MCF 10A (cell line): ENCODE measurements at regions not wholly inside any gene's neighbourhood (a gene's known extent, or its start where the extent isn't known, plus 50 kb on each side); places are given as distances from the start of the nearest gene placed in this dataset.

Experiments
- BruUV-seq: library from RNA; stranded (reverse); fragments of 400-500 nt; replicated peaks from 2 replicates; lab custom pipeline; 2021; lab: Mats Ljungman, UMichigan
- CTCF ChIA-PET: fragments of 300-600 bp; sonication (Branson Sonifier 250); formaldehyde crosslinking; extraction: SDS; loops from one replicate; lab custom pipeline; 2021; ENCODE audit warnings: antibody characterized with exemption, inconsistent platforms; lab: Yijun Ruan, JAX
- POLR2A ChIA-PET: fragments of 300-600, 350-650 bp; sonication (Branson Sonifier 250); formaldehyde crosslinking; extraction: SDS; loops from one replicate; lab custom pipeline; 2020; ENCODE audit warnings: antibody characterized with exemption, inconsistent platforms; lab: Yijun Ruan, JAX
- DNase-seq: peaks from one replicate; pipeline ENCODE4 v3.0.0-alpha.2; 2018; ENCODE audit not compliant: unreplicated experiment
- H3K27ac Mint-ChIP-seq: one replicate; pipeline ENCODE4 v1.8.0; 2022; ENCODE audit warnings: mild to moderate bottlenecking, low read depth, mixed read lengths; ENCODE audit not compliant: unreplicated experiment
- H3K27me3 Mint-ChIP-seq: one replicate; pipeline ENCODE4 v1.8.0; 2022; ENCODE audit warnings: mixed read lengths; ENCODE audit not compliant: insufficient read depth, unreplicated experiment
- H3K36me3 Mint-ChIP-seq: one replicate; pipeline ENCODE4 v1.8.0; 2022; ENCODE audit warnings: mild to moderate bottlenecking, moderate library complexity, mixed read lengths; ENCODE audit not compliant: insufficient read depth, unreplicated experiment
- H3K4me1 Mint-ChIP-seq: one replicate; pipeline ENCODE4 v1.8.0; 2022; ENCODE audit warnings: mixed read lengths; ENCODE audit not compliant: insufficient read depth, unreplicated experiment
- H3K4me3 Mint-ChIP-seq: one replicate; pipeline ENCODE4 v1.8.0; 2022; ENCODE audit warnings: mild to moderate bottlenecking, moderate library complexity, mixed read lengths; ENCODE audit not compliant: unreplicated experiment
- H3K9me3 Mint-ChIP-seq: one replicate; pipeline ENCODE4 v1.8.0; 2022; ENCODE audit warnings: mixed read lengths; ENCODE audit not compliant: unreplicated experiment
- intact Hi-C: fragments of 100-400 bp; cut with micrococcal nuclease; formaldehyde crosslinking; loops from 2 replicates; pipeline ENCODE4 v1.14.1; 2022
- TF ChIP-seq, protein P1 (sequence below): fragments of 200-600 bp; IDR thresholded peaks from one replicate; pipeline ENCODE4 v1.8.0; 2022; ENCODE audit warnings: antibody characterized with exemption, mild to moderate bottlenecking; ENCODE audit not compliant: unreplicated experiment

DNA sequence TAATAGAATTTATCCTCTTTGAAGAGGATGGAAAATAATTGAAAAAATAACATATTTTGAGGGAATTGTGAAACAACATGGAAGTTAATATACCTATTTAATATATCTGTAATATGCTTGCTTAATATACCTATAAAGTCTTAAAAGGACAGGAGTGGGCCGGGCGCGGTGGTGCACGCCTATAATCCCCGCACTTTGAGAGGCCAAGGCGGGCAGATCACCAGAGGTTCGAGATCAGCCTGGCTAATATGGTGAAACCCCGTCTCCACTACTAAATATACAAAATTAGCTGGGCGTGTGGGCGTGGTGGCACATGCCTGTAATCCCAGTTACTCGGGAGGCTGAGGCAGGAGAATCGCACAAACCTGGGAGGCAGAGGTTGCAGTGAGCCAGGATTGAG is 254.9 kb downstream of the TMX3 start:
- Mint-ChIP-seq H3K4me1 (peaks cover 11% of the 10 kb centered on the region), H3K27me3 (no peaks in the 10 kb centered on the region), H3K36me3 (no peaks in the 10 kb centered on the region), H3K9me3 (no peaks in the 10 kb centered on the region), H3K4me3 (no peak overlapping the region), H3K27ac (no peak overlapping the region)
- intact Hi-C loops: no loop called here
- ChIA-PET CTCF (no interaction called here), POLR2A (no interaction called here)
- TF ChIP-seq, protein P1, sequence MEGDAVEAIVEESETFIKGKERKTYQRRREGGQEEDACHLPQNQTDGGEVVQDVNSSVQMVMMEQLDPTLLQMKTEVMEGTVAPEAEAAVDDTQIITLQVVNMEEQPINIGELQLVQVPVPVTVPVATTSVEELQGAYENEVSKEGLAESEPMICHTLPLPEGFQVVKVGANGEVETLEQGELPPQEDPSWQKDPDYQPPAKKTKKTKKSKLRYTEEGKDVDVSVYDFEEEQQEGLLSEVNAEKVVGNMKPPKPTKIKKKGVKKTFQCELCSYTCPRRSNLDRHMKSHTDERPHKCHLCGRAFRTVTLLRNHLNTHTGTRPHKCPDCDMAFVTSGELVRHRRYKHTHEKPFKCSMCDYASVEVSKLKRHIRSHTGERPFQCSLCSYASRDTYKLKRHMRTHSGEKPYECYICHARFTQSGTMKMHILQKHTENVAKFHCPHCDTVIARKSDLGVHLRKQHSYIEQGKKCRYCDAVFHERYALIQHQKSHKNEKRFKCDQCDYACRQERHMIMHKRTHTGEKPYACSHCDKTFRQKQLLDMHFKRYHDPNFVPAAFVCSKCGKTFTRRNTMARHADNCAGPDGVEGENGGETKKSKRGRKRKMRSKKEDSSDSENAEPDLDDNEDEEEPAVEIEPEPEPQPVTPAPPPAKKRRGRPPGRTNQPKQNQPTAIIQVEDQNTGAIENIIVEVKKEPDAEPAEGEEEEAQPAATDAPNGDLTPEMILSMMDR: no peak
- DNase-seq: no peak
- BruUV-seq: no TSS peak

DNA sequence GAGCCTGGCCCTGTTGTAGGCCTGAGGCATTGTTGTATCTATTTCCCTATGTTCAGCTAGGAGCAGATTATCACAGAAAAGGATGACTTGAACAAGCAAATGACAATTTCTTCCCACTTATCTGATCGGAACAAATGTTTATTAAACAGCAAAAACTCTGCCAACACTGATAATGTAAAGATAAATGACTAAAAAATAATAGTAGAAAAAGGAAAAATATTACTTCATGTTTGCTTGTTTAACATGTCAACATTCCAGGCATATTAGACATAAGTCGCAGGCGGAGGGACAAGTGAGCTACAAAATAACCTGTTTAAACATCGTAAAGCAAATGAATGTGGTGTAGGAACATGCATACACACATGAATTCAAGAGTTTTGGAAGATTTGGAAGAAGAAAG is 257.9 kb downstream of the TMX3 start:
- no peak overlapping the region for H3K27ac Mint-ChIP-seq
- no peaks in the 10 kb centered on the region for H3K27me3 Mint-ChIP-seq
- DNase-seq: no peak
- H3K36me3 Mint-ChIP-seq: no peaks in the 10 kb centered on the region
- CTCF ChIA-PET: no interaction called here
- no peak overlapping the region for H3K4me3 Mint-ChIP-seq
- H3K4me1 Mint-ChIP-seq: peaks cover 11% of the 10 kb centered on the region
- no peaks in the 10 kb centered on the region for H3K9me3 Mint-ChIP-seq
- POLR2A ChIA-PET: no interaction called here
- TF ChIP-seq, protein P1: no peak
- intact Hi-C loops: no loop called here
- no TSS peak for BruUV-seq

DNA sequence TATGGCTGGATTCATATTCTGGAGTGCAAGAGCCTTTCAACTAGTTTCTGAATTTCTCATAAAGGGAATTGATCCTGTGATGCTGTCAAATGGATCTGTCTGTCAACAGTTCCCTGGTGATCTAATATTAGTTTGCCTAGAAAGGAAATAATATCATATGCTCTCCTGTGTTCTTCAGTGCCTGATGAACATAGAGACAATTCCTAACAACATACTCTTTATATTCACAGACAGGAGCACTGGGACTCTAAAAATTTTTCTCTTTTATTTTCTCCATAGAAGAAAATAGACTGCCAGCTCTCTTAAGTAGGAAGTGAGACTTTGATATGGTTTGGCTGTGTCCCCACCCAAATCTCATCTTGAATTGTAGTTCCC is 259.7 kb downstream of the TMX3 start:
- ChIA-PET CTCF (interaction anchor here (0.9 kb wide), 1 partner anchor 10 kb away, joined by 3 read pairs; no protein-coding TSS in a partner anchor), POLR2A (no interaction called here)
- no peaks in the 10 kb centered on the region for H3K27me3 Mint-ChIP-seq
- TF ChIP-seq, protein P1: no peak
- intact Hi-C loops: no loop called here
- H3K36me3 Mint-ChIP-seq: no peaks in the 10 kb centered on the region
- no peak overlapping the region for H3K4me3 Mint-ChIP-seq
- DNase-seq: no peak
- no peak overlapping the region for H3K27ac Mint-ChIP-seq
- BruUV-seq: no TSS peak
- peaks cover 9% of the 10 kb centered on the region for H3K4me1 Mint-ChIP-seq
- H3K9me3 Mint-ChIP-seq: no peaks in the 10 kb centered on the region

DNA sequence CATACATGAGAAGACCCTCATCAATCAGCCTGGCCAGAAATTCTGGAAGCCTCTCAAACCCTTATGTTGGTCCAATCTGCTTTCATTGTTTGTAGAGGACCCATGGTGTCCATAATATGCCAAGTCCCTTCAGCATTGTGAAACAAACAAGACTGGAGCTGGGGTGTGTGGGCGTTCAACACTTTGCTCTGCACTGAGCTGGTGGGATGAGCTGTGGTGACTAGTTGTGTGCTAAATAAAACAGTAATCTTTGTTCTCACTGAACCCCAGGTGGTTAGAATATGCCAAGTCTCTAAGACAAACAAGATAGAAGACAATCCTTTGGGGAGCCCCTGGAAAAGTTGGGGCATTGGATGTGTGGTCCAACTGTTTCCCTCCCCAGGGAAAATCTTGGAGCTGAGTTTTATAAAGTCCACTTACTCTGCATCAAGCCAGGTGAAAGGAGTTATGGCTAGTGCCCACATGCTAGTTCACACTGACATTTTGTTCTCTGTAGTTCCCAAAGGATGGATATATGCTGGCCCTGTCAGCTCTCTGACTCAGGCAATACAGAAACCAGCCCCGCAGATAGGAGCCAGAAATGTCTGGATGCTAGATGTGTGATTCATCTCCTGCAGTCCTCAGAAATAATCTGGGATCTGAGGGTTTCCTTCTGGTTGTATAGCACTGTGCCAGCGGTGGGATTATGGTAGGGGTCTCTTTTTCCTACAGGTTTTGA is 260.2 kb downstream of the TMX3 start:
- ChIA-PET CTCF (interaction anchor here (0.9 kb wide), 1 partner anchor 9 kb away, joined by 3 read pairs; no protein-coding TSS in a partner anchor), POLR2A (no interaction called here)
- TF ChIP-seq, protein P1: no peak
- Mint-ChIP-seq H3K36me3 (no peaks in the 10 kb centered on the region), H3K4me1 (peaks cover 14% of the 10 kb centered on the region), H3K27me3 (no peaks in the 10 kb centered on the region), H3K4me3 (no peak overlapping the region), H3K27ac (no peak overlapping the region), H3K9me3 (no peaks in the 10 kb centered on the region)
- no TSS peak for BruUV-seq
- DNase-seq: peak; percentile 20
- intact Hi-C loops: no loop called here
